Stomach (tissue), 4 donors: ENCODE measurements at regions not wholly inside any gene's neighbourhood (a gene's known extent, or its start where the extent isn't known, plus 50 kb on each side); places are given as distances from the start of the nearest gene placed in this dataset.

Experiments
- CTCF ChIP-seq, 7 experiments: fragments of 450-650 bp in 4 of 7; fragments of 200-600 bp in 3 of 7; sonication (generic) in 3 of 7; IDR thresholded peaks; one replicate each; pipeline ENCODE4 v1.5.1; 2016 to 2019; ENCODE audit warnings: antibody characterized with exemption in 7 of 7, control low read depth in 2 of 7, mild to moderate bottlenecking in 1 of 7
- EP300 ChIP-seq: sonication (generic); formaldehyde crosslinking; IDR thresholded peaks from one replicate; pipeline ENCODE4 v1.6.1; 2017; ENCODE audit warnings: antibody characterized with exemption
- POLR2A ChIP-seq, 4 donors: fragments of 450-650 bp; IDR thresholded peaks; one replicate each; pipeline ENCODE4 v1.6.1; 2016; ENCODE audit warnings: antibody characterized with exemption in 4 of 4, control low read depth in 2 of 4, mild to moderate bottlenecking in 1 of 4, moderate library complexity in 1 of 4

- no peak for TF ChIP-seq CTCF (IDR thresholded peaks at IDR 0.05)
- TF ChIP-seq POLR2A (IDR thresholded peaks at IDR 0.05) = no peak
- no peak for TF ChIP-seq EP300
Measured at GRCh38 chr10:107450056-107450455, 285.6 kb upstream of the SORCS1 start.
